ENCODE measurements at regions not wholly inside any gene's neighbourhood (a gene's known extent, or its start where the extent isn't known, plus 50 kb on each side); places are given as distances from the start of the nearest gene placed in this dataset.

DNA sequence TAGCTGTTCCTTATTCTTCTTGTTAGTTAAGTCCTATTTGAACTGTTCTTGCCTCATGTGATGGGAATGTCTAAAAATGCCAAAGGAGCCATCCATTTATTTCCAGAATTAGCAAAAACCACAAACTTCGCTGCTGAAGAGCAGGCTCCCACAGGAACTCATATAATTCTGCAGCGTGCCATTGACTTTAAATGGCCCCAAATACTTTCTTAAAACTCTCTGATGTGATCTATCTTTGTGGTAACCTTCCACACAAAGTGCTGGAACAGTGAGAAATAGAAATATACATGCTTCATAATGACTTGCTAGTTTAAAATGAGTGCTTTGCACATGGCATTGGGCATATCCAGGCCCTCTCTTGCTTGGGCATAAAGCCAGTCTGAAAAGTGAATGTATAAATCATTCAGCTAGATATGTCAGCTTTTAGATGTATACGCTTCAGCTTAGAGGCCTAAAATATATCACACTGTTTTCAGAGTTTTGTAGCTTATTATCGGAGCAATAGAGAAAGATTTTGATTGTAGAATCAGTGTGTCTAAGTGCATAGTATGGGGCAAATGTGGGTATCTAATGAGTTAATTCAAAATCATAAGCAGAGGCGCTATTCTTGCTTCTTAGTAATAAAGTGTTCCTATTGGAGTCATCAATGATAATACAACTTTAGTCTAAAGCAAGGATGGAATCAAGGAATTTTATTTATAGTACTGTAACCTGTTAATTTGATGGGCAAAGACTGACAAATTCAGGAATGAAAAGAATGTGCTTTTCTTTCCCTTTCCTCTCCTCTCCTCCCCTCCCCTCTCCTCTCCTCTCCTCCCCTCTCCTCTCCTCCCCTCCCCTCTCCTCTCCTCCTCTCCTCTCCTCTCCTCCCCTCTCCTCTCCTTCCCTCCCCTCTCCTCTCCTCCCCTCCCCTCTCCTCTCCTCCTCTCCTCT is 392.2 kb upstream of the ZFP42 start:
- TF ChIP-seq HDGF (IDR thresholded peaks at IDR 0.05; ENCODE audit: borderline replicate concordance) (no peak), FOXA1 (IDR thresholded peaks at IDR 0.05) (no peak), SP1 (IDR thresholded peaks at IDR 0.05) (no peak), SUZ12 (IDR thresholded peaks at IDR 0.05) (no peak), NFRKB (IDR thresholded peaks at IDR 0.05) (no peak), FOXM1 (IDR thresholded peaks at IDR 0.05; ENCODE audit: borderline replicate concordance) (no peak), ELF4 (IDR thresholded peaks at IDR 0.05) (no peak), ARNT (IDR thresholded peaks at IDR 0.05) (no peak), TARDBP (IDR thresholded peaks at IDR 0.05) (no peak), CTBP1 (IDR thresholded peaks at IDR 0.05; ENCODE audit: borderline replicate concordance) (no peak), BHLHE40 (IDR thresholded peaks at IDR 0.05; ENCODE audit: borderline replicate concordance) (no peak)
